Chondrocyte (in vitro differentiated cells): ENCODE measurements at regions not wholly inside any gene's neighbourhood (a gene's known extent, or its start where the extent isn't known, plus 50 kb on each side); places are given as distances from the start of the nearest gene placed in this dataset.

Experiments
- DNase-seq: peaks from one replicate; pipeline ENCODE4 v3.0.0; 2021; ENCODE audit warnings: mixed read lengths, low spot score
- H3K27ac Mint-ChIP-seq: one replicate; pipeline ENCODE4 v1.8.0; 2021; ENCODE audit warnings: mild to moderate bottlenecking, moderate library complexity, mixed read lengths; ENCODE audit not compliant: unreplicated experiment
- H3K27me3 Mint-ChIP-seq: 2 replicates; pipeline ENCODE4 v1.8.0; 2021; ENCODE audit warnings: low read depth, mixed read lengths
- H3K36me3 Mint-ChIP-seq: 2 replicates; pipeline ENCODE4 v1.8.0; 2021; ENCODE audit warnings: low read depth, mixed read lengths
- H3K4me1 Mint-ChIP-seq: 2 replicates; pipeline ENCODE4 v1.8.0; 2021; ENCODE audit warnings: low read depth, mild to moderate bottlenecking, mixed read lengths
- H3K4me3 Mint-ChIP-seq: one replicate; pipeline ENCODE4 v1.8.0; 2021; ENCODE audit warnings: mild to moderate bottlenecking, moderate library complexity, mixed read lengths; ENCODE audit not compliant: unreplicated experiment
- H3K9me3 Mint-ChIP-seq: 2 replicates; pipeline ENCODE4 v1.8.0; 2021; ENCODE audit warnings: low read depth, mixed read lengths
- CTCF ChIP-seq: fragments of 200-600 bp; sonication (generic); IDR thresholded peaks from 2 replicates; pipeline ENCODE4 v1.5.0; 2021; ENCODE audit warnings: antibody characterized with exemption, mild to moderate bottlenecking, moderate library complexity

DNA sequence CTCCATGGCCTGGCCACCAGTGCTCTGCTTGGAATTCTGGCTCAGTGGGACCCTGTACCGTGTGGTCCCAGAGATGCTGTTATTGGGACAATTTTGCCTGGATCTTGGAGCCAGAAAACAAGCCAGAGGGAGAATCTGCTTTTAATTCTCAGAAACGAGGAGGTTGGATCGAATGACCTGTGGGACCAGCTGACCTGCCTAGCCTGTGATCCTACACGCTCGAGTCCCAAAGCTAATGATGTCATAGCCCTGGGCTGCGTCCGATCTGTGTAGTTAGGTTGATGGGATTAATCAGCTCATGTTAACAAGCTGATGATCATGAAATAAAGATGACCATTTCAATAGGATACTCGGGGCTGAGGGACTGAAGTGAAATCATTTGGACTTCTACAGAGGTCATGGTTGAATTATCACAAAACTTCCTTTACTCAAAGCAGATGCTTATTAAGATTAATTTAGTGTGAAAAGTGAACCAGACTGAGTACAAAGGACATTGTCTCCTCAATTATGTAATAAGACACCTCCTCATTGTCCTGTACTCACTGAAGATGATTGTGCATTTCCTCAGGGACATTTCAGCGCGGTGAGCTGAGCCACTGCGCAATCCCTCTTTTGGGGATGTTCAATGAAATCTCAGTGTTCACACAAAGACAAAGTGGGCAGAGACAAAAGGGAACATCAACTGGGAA lies 51.9 kb upstream of the STX18 start:
- Mint-ChIP-seq H3K27me3 (no peaks in the 10 kb centered on the region), H3K4me3 (no peak overlapping the region), H3K27ac (no peak overlapping the region), H3K36me3 (peaks cover 6% of the 10 kb centered on the region), H3K4me1 (peaks cover 5% of the 10 kb centered on the region), H3K9me3 (peaks cover 13% of the 10 kb centered on the region)
- TF ChIP-seq CTCF = no peak
- no peak for DNase-seq

DNA sequence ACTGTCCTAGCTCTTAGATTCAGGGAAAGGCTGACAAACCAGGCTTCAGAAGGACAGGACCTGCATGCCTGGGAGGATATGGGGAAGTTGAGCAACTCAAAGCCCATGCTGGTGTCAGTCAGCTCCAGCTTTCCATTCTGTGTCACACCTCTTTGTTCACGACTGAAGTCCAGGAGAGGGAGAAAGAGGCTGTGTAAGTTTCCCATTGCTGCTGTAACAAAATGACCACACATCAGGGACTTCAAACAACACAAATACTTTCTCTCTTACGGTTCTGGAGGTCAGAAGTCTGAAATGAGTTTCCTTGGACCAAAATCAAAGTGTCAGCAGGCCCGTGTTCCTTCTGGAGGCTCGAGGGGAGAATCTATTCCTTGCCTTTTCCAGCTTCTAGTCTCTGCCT lies 50.6 kb upstream of the STX18 start:
- peaks cover 13% of the 10 kb centered on the region for H3K9me3 Mint-ChIP-seq
- peaks cover 6% of the 10 kb centered on the region for H3K36me3 Mint-ChIP-seq
- H3K4me3 Mint-ChIP-seq = no peak overlapping the region
- H3K27ac Mint-ChIP-seq = no peak overlapping the region
- no peak for TF ChIP-seq CTCF
- H3K27me3 Mint-ChIP-seq = no peaks in the 10 kb centered on the region
- H3K4me1 Mint-ChIP-seq = peaks cover 5% of the 10 kb centered on the region
- DNase-seq = no peak
